HuH-7 (cell line): ENCODE measurements at regions not wholly inside any gene's neighbourhood (a gene's known extent, or its start where the extent isn't known, plus 50 kb on each side); places are given as distances from the start of the nearest gene placed in this dataset.

Experiments used
- DNase-seq: peaks from one replicate; pipeline ENCODE4 v3.0.0; 2011; ENCODE audit warnings: low spot score

DNA sequence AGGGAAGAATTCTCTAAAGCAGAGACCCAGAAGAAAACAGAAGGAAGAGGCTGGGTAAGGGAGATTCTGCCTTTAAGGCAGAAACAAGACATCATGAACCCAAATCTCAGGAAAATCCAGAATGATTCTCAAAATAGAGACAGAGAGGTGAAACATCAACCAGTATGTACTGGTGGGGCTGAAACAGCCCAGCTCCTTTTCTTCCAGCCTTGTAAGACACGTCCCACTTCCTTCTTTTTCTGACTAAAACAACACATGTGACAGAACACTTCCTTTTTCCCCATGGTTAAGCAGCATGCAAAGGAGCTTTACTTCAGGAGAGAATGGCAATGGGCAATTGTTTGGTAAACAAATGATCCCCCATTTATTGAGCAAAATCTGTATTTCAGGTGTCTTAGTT, 230.8 kb upstream of the NR4A3 start:
- DNase-seq = no peak

DNA sequence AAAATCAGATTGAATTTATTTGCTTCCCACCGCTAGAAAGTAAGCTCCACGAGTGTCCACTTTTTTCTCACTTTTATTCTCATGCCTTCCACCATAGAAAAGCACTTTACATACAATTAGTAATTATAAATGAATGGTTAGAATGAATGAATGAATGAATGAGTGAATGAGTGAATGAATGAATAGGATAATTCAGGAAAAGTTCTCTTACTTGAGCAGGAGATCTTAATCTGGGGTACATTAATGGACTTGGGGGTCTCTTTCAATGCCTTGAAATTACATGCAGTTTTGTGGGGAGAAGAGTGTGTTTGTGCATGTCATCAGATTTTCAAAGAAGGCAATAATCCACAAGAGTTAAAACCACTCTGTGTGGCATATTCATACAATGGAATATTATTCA, 229.9 kb upstream of the NR4A3 start:
- no peak for DNase-seq

DNA sequence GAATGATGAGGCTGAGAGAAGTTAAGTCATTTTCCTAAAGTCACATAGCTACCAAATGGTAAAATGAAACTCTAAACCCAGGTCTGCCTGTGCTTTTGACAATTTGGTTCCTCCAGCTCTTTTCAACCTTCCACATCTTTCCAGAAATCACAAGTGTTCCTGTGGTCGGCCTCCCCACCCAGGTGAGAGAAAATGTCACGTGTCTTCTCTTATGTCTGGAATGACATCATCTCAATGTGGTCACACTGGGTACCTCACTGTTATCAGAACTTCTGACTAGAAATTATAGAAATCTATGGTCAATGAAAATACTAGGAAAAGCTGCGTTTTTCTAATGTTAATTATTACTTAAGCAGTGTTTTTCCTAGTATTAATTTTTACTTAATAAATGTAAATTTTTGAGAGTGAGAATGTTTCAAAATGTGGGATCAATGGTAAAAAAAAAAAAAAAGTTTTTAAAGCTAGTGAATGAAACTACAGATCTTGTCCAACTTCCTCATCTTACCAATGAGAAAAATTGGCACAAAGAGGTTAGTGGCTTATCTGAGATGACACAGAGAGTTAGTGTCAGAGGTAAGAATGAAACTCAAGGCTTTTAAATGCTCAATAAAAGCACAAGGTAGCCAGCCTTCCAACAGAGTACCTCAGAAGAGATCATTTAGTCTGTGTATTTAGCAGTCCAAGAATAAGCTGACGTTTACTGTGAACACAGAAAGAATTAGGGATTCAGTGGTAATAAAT, 228.7 kb upstream of the NR4A3 start:
- DNase-seq = no peak

DNA sequence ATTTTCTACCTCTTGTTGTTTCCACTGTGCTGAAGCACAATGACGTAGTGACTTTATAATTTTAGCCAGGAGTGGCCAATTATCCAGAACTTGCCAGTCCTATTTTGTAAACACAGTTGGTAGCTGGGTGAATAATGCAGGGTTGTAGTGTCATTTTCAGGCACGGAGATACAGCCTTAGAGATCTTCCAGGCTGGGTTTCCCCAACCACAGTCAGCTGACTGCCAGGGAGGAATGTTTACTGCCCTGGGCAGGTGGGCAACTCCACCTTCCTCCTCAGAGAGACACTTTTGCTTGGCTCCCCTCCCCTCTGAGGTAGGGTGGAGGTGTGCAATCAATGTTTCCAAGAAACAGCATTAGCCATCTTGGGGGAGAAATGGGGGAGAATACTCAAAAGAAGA, 228.1 kb upstream of the NR4A3 start:
- DNase-seq = no peak

DNA sequence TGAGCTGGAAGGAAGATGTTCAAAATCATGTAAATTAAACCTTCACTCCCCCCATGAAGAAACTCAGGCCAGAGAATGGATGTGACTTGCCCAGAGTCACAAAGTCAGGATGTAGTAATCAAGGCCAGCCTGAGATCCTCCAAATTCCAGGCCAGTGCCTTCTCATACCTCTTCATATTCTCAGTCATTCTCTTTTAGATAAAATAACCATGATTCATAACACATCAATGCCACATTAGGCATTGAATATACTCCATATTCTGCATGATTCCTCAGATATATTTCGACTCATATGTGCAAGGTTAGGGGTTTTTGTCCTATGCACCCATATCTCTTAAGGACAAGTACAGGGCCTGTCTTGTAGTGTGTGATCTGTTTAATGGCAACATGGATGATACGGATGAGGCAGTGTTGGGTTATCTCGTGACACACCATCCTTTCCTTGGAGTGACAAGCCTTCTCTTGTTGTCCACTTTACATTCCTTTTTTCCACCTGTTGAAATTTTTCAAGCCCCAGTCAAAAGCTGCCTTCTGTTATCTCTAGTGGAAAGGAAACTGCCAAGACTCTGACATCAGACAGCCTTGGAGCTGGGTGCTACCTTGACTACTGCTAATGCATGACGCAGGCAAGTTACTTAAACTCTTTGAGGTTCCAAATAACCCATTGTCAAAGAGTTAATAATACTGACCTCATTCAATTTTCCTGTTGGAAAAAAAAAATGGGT, 227.5 kb upstream of the NR4A3 start:
- no peak for DNase-seq

DNA sequence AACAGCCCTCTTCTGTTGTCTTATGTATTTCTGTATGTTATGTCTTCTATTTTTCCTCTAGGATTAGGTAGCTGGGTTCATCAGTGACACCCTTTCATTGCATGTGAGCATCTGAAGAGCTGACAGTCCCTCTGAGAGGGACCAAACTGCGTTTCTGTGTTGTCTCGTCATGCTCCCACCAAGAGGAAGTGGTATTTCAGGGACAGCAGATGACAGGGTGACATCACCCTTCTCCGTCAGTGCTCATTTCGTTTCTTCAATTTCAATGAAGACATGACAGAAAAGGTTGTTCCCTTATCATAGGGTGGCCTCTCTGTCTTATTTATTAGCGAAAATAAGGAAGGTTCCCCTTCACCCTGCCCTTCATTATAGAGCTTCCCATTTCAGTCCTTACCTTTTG, 225.9 kb upstream of the NR4A3 start:
- no peak for DNase-seq

DNA sequence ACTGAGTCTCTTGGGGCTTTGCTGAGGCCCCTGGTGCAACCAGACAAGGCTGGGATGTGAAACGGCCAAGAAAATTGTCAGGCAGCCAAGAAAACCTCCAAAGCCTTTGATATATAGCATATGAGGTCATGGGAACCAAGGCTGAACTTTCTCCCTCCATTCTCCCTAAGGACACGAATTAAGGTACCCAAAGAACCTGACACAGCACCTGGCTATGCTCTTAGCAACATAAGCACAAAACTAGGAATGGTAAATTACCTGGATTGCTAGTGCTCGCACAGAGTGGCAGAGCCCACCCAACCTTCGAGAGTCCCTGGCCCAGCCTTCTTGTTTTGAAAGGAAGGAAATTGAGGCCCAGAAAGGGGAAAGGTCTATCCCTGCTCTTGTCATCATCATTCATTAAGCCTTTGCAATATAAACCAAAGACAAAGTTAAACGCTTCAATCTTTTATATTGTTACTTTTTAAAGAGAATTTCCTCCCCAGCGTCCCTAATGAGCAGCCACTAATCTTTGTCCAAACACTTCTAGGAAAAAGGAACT, 220.0 kb upstream of the NR4A3 start:
- no peak for DNase-seq

DNA sequence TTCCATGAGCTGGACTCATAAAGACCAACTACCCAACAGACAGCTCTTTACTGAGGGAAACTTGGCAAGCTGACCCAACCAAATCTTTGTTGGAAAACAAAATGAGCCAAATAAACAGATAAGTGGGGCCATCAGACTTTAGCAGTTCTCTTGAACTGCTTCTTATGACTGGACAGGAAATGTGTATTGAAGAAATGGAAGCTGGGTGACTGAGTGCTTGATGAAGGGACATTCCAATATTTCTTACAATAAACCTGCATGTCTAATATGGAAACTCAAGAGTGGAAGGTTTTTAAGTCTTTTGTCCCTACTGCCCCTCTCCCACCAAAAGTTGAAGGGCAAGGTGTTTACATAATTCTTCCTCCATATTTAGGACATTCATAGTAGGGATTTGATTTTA, 218.8 kb upstream of the NR4A3 start:
- no peak for DNase-seq

DNA sequence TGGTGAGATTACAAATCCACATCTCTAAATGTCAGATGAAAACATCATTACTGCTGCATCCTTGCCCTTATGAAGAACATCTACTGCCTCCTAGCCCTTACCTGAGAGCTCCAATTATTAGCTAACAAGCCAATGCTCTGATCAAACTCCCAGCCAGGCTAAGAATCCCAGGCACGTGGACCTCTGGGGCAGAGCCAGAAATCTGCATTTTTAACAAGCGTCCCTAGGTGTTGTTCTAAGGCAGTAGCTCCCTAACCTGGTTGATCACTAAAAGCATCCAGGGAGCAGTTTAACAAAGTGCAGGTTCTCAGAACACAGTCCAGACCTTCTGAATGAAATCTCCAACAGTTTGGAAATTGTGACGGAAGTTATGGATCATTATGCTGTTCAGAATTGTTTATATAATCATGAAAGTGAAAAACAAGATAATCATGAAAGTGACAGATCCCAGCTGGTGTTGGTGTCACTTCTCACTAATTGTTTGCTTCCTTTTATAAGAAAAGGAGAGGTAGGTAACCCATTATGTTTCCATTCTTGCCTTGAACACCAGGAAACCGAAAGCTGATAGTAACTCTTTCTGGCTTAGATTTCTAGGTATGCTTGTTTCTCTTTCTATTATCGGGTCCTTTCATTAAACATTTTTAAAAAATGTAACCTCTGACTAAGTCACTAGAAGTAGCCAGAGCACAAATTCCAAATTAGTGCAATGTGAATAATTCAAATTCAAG, 216.5 kb upstream of the NR4A3 start:
- DNase-seq = no peak

DNA sequence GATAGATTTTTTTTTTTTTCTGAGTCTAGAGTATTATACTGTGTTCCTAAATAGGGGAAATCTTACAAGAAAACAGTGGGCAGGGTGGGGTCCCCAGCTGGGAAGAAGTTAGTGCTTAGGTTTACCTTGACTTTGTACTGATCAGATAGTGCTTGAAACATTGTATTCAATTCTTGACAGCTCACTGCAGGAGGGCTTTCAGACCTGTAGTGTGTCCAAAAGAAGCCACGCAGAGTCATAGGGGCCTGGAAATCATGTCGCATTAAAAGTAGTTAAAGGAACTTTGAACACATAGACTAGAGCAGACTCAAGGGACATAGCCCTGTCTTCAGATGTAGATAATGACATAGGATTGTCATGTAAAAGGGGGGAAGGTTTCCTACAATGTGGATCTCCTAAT, 215.4 kb upstream of the NR4A3 start:
- no peak for DNase-seq

DNA sequence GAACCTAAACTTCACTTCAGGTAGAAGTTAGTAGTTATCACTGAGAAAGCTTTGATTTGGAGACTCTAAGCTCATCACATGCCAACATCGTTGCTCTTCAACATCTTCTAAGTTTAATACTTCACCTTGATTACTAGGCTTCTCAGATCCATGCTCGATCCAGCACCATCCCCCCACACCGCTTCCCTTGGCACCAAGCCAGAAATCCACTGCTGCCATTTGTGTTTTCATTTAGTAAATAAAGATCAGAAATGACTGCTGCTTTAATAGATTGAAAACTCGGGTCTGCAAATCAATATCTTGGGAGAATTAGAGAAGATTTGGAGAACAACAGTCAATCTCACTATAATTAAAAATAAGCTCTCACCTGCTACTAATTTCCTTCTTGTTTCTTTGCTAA, 214.7 kb upstream of the NR4A3 start:
- DNase-seq = no peak

DNA sequence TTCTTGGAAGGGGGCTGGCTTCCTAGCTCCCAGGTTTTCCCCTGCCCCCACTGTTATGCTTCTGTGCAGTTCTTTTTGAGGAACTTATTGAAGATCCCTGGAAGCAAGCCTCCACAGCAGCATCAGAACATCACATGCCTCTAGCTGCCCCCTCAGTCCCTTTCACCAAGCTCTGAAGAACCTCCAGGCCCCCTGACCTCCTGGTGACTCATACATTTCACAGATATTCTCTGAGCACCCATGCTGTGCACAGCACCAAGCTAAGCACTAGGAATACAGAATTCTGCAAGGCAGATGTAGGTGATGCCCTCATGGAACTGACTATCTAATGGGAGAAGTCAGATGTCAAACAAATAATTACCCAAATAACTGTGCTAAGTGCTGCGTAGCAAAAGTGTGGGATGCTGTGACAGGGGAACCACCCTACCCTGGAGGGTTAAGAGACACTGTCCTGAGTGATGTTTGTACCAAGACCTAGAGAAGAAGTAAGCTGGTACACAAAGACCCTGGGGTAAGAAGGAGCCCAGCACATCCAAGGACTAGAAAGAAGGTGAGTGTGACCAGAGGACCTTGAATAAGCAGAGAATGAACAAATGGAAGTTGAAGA, 213.7 kb upstream of the NR4A3 start:
- DNase-seq = no peak

DNA sequence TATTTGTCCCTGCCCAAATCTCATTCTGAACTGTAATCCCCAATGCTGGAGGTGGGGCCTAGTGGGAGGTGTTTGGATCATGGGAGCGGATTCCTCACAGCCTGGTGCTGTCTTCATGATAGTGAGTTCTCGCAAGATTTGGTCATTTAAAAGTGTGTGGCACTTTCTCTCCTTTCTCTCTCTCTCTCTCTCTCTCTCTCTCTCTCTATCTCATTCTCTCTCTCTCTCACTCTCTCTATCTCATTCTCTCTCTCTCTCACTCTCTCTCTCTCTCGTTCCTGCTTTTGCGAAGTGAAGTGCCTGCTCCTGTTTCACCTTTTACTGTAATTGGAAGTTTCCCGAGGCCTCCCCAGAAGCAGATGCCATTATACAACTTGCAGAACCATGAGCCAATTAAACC, 207.3 kb upstream of the NR4A3 start:
- no peak for DNase-seq

DNA sequence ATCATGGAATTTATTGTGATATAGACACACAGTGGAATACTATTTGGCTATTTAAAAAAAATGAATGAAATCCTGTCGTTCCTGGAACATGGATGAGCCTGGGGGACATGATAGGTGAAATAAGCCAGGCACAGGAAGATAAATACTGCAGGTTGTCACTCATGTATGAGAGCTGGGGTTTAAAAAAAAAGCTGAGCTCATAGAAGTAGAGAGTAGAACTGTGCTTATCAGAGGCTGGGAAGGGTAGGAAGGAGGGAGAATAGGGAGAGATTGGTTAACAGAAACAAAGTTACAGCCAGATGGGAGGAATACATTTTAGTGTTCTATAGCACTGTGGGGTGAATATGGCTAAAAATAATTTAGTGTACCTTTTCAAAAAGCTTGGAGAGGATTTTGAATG, 200.6 kb upstream of the NR4A3 start:
- no peak for DNase-seq

DNA sequence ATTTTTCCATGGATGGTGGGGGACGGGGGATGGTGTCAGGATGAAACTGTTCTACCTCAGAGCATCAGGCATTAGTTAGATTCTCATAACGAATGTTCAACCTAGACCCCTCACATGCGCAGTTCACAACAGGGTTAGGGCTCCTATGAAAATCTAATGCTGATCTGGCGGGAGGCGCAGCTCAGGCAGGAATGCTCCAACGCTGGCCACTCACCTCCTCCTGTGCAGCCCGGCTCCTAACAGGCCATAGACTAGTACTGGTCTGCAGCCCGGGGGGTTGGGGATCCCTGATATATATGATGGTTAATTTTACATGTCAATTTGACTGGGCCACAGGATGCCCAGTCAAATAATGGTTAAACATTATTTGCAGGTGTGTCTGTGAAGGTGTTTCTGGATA, 199.0 kb upstream of the NR4A3 start:
- DNase-seq = no peak

DNA sequence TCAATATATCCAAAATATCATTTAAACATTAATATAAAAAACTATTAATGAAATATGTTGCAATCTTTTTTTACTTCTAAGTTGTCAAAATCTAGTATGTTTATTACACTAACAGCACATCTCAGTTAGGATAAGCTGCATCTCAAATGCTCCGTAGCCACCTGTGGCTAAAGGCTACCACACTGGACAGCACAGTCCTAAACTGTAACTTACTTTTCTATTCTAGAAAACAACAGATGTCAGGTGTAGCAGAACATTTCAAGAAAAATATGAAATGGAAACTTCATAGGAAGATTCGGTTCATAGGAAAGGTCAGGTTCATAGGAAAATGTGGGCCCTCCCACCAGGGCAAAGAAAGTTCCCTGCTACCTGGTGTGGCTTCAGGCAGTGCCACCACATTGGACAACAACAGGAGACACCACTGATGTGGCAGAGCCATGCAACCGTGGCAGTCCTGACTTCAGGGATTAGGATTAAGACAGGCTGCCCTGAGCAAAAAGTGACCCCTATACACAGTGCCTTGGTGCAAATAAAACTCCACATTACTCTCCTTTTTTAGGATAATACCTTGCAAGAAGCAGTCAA, 197.8 kb upstream of the NR4A3 start:
- DNase-seq = no peak

DNA sequence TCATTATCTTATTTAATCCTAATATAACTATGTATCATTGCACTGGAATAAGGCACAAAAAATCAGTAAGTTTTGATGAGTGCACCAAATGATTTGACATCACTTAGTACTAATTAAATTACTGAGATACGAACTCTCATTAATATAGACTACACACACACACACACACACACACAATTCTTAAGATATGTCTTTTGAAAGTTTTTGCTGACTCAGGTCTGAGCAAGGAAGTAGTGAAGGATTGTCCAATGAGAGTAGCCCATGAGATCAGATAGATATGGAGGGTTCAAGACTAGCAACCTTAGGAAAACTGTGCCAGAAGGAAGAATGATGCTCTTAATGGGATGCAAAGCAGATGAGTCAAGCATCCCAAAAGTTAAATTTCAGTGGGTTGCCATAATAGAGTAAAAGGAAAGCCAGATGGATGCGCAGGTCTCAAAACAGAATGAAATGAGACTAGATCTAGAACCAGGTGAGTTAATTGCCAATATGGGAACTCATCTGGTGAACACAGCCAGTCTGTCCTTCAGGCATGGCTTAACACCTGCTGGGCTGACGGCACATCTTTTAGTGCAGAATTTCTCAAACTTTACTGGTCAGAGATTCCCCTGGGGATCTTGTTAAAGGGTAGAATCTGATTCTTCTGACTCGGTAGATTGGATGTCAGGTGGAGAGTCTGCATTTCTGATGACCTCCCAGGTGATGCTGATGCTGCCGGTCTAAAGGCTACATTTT, 197.0 kb upstream of the NR4A3 start:
- no peak for DNase-seq

DNA sequence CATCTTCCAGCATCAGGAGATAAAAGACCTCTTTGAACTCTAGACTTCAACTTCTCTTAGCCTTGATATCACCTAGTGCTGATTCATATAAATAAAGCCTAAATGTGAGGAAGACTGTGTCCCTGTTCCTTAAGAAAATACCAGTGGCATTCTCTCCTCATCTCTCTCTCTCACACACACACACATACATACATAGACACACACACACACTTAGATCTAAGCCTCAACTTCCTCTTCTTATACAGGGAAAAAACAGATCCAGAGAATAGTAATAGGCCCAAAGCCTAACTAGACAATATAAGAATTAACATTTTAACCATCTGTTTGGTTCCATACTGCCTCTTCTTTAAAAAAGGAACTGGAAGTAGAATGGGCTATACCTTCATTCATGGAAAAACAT, 195.3 kb upstream of the NR4A3 start:
- DNase-seq = no peak

DNA sequence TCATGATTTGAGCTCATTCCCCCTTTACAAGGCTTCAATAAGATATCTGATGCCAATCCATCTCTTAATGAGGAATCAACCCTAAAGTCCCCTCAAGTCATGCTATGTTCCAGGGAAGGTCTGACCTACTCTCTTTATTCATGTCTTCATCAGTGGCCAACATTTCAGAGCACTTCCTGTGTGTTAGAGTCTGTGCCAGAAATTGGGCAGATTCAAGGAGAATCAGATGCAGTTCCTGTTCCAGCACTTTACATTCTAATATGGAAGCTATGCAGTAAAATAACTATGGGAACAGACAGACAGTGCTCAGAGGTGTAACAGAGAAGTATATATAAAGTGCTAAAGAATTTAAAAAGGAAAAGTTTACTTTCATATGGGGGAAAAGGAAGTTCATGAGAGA, 193.4 kb upstream of the NR4A3 start:
- DNase-seq = no peak

DNA sequence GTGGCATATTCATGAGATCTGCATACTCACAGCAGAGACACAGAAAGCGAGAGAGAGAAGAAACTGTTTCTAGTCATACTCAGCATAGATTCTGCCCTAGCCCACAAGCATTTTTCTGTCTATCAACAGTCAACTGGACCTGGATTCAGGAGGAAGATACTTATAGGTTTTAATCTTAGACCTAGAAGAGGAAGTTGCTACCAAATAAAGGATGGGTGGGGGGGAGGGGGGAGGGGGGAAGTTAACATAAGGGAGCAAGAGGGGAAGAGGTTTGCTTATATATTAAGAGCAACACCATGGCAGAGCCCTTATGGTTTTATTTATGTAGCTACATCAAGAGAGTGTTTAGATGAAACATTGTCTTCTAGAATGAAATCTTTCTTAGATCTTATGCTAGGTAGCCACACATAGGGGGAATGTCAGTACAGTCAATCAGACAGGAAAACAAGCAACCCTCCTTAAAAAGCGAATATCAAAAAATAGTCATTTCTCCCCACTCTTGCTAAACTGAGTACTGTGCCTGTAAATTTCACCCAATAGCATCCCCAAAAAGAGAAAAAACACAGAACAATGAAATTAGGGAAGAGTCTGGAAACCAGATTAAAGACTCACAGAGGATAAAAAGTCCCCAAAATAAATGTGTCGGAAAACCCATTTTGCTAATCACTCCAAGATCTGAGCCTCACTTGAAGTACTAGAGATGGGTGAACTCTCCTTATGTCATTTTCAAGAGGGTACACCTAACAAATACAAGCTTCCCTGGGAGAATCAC, 192.7 kb upstream of the NR4A3 start:
- DNase-seq = no peak
